Stimulated activated CD8-positive, alpha-beta memory T cell treated with anti-CD3 and anti-CD28 coated beads, Interleukin-12 subunit alpha, Interleukin-12 subunit beta, amount 100 ng/mL, for 1 hour (primary cell): ENCODE measurements at regions not wholly inside any gene's neighbourhood (a gene's known extent, or its start where the extent isn't known, plus 50 kb on each side); places are given as distances from the start of the nearest gene placed in this dataset.
"Not testable (repeated sequence)": the region's sequence is repeated elsewhere in the genome, so short reads cannot be mapped to it uniquely, and the experiment has no call there.

ENCODE experiments used
- DNase-seq: peaks from one replicate; pipeline ENCODE4 v3.0.0-alpha.2; 2020; ENCODE audit warnings: low read depth

- DNase-seq = no peak
These were observed 2033.7 kb upstream of the CELF4 start for GRCh38 chr18:39599251-39599650.

GRCh38 chr18:39596891-39597290 lies 2031.3 kb upstream of the CELF4 start:
- no peak for DNase-seq

GRCh38 chr18:39596221-39596620 lies 2030.6 kb upstream of the CELF4 start:
- DNase-seq = no peak

GRCh38 chr18:39594206-39594605 lies 2028.6 kb upstream of the CELF4 start:
- no peak for DNase-seq

- DNase-seq = no peak
These were observed 2026.1 kb upstream of the CELF4 start for GRCh38 chr18:39591649-39592048.

- no peak for DNase-seq
These were observed 2023.9 kb upstream of the CELF4 start for GRCh38 chr18:39589496-39589895.

GRCh38 chr18:39587586-39587985 lies 2022.0 kb upstream of the CELF4 start:
- DNase-seq = no peak

- no peak for DNase-seq
These were observed 2021.1 kb upstream of the CELF4 start for GRCh38 chr18:39586741-39587140.

GRCh38 chr18:39574897-39575296 lies 2009.3 kb upstream of the CELF4 start:
- no peak for DNase-seq

- DNase-seq = no peak
These were observed 2005.9 kb upstream of the CELF4 start for GRCh38 chr18:39571511-39571910.

- not testable (repeated sequence) for DNase-seq
These were observed 2000.1 kb upstream of the CELF4 start for GRCh38 chr18:39565551-39566230.

- DNase-seq = no peak
These were observed 1999.1 kb upstream of the CELF4 start for GRCh38 chr18:39564716-39565115.

- no peak for DNase-seq
These were observed 1995.5 kb upstream of the CELF4 start for GRCh38 chr18:39561126-39561525.

- no peak for DNase-seq
These were observed 1993.1 kb upstream of the CELF4 start for GRCh38 chr18:39558658-39559057.

GRCh38 chr18:39555496-39555895 lies 1989.9 kb upstream of the CELF4 start:
- no peak for DNase-seq

- DNase-seq = no peak
These were observed 1985.1 kb upstream of the CELF4 start for GRCh38 chr18:39550701-39551100.

- DNase-seq = no peak
These were observed 1983.5 kb upstream of the CELF4 start for GRCh38 chr18:39549144-39549543.

GRCh38 chr18:39531659-39532058 lies 1966.1 kb upstream of the CELF4 start:
- DNase-seq = no peak

- DNase-seq = no peak
These were observed 1963.8 kb upstream of the CELF4 start for GRCh38 chr18:39529358-39529757.

- DNase-seq = no peak
These were observed 1961.9 kb upstream of the CELF4 start for GRCh38 chr18:39527465-39527864.

- no peak for DNase-seq
These were observed 1958.8 kb upstream of the CELF4 start for GRCh38 chr18:39524370-39524769.

GRCh38 chr18:39523281-39523680 lies 1957.7 kb upstream of the CELF4 start:
- DNase-seq = no peak

GRCh38 chr18:39521164-39521563 lies 1955.6 kb upstream of the CELF4 start:
- no peak for DNase-seq

GRCh38 chr18:39519741-39520140 lies 1954.1 kb upstream of the CELF4 start:
- DNase-seq = no peak

GRCh38 chr18:39515299-39515698 lies 1949.7 kb upstream of the CELF4 start:
- no peak for DNase-seq
